ENCODE measurements at regions not wholly inside any gene's neighbourhood (a gene's known extent, or its start where the extent isn't known, plus 50 kb on each side); places are given as distances from the start of the nearest gene placed in this dataset.

GRCh38 chr10:88023676-88024075 lies 160.3 kb downstream of the PTEN start:
- no peak for DNase-seq (ENCODE audit: low read depth in 2 of 2)

- DNase-seq (ENCODE audit: low read depth in 2 of 2): no peak
Measured at GRCh38 chr10:88026031-88026430, 162.6 kb downstream of the PTEN start.

- DNase-seq (ENCODE audit: low read depth in 2 of 2): no peak
Measured at GRCh38 chr10:88027570-88027969, 164.1 kb downstream of the PTEN start.

- no peak for DNase-seq (ENCODE audit: low read depth in 2 of 2)
Measured at GRCh38 chr10:88028072-88028471, 164.6 kb downstream of the PTEN start.

GRCh38 chr10:88028654-88029053 lies 165.2 kb downstream of the PTEN start:
- DNase-seq (ENCODE audit: low read depth in 2 of 2): no peak

- no peak for DNase-seq (ENCODE audit: low read depth in 2 of 2)
Measured at GRCh38 chr10:88032566-88032965, 169.1 kb downstream of the PTEN start.

- no peak for DNase-seq (ENCODE audit: low read depth in 2 of 2)
Measured at GRCh38 chr10:88033385-88033784, 170.0 kb downstream of the PTEN start.

GRCh38 chr10:88033793-88034192 lies 170.4 kb downstream of the PTEN start:
- no peak for DNase-seq (ENCODE audit: low read depth in 2 of 2)

GRCh38 chr10:88036126-88036525 lies 172.7 kb downstream of the PTEN start:
- no peak for DNase-seq (ENCODE audit: low read depth in 2 of 2)

GRCh38 chr10:88037623-88038022 lies 174.2 kb downstream of the PTEN start:
- DNase-seq (ENCODE audit: low read depth in 2 of 2): no peak

- DNase-seq (ENCODE audit: low read depth in 2 of 2): no peak
Measured at GRCh38 chr10:88038268-88038667, 174.8 kb downstream of the PTEN start.

- DNase-seq (ENCODE audit: low read depth in 2 of 2): no peak
Measured at GRCh38 chr10:88039496-88040200, 176.2 kb downstream of the PTEN start.

GRCh38 chr10:88041243-88042159 lies 178.1 kb downstream of the PTEN start:
- DNase-seq (ENCODE audit: low read depth in 2 of 2): no peak

- DNase-seq (ENCODE audit: low read depth in 2 of 2): no peak
Measured at GRCh38 chr10:88042160-88043100, 179.0 kb downstream of the PTEN start.

GRCh38 chr10:88045096-88045495 lies 181.7 kb downstream of the PTEN start:
- no peak for DNase-seq (ENCODE audit: low read depth in 2 of 2)

- no peak for DNase-seq (ENCODE audit: low read depth in 2 of 2)
Measured at GRCh38 chr10:88045656-88046415, 182.4 kb downstream of the PTEN start.

GRCh38 chr10:88047579-88047978 lies 184.2 kb downstream of the PTEN start:
- no peak for DNase-seq (ENCODE audit: low read depth in 2 of 2)

GRCh38 chr10:88048312-88048711 lies 184.9 kb downstream of the PTEN start:
- no peak for DNase-seq (ENCODE audit: low read depth in 2 of 2)

GRCh38 chr10:88049204-88049603 lies 185.8 kb downstream of the PTEN start:
- no peak for DNase-seq (ENCODE audit: low read depth in 2 of 2)

GRCh38 chr10:88057720-88058119 lies 194.3 kb downstream of the PTEN start:
- no peak for DNase-seq (ENCODE audit: low read depth in 2 of 2)

- DNase-seq (ENCODE audit: low read depth in 2 of 2): no peak
Measured at GRCh38 chr10:88058750-88059149, 195.3 kb downstream of the PTEN start.
